GM18907 (cell line): ENCODE measurements at regions not wholly inside any gene's neighbourhood (a gene's known extent, or its start where the extent isn't known, plus 50 kb on each side); places are given as distances from the start of the nearest gene placed in this dataset.

ENCODE experiments used
- ATAC-seq: cut with Tn5 transposase; IDR thresholded peaks from one replicate; pipeline ENCODE4 v1.9.1; 2021; ENCODE audit warnings: mild to moderate bottlenecking, moderate library complexity; ENCODE audit not compliant: unreplicated experiment

- ATAC-seq: peak; percentile 46
Observed at GRCh38 chr22:22098457-22099193, 116.0 kb upstream of the TOP3B start.

- no peak for ATAC-seq
Observed at GRCh38 chr22:22097727-22098228, 115.2 kb upstream of the TOP3B start.

GRCh38 chr22:22094921-22095320 is 112.3 kb upstream of the TOP3B start:
- no peak for ATAC-seq

GRCh38 chr22:22094514-22094913 is 111.9 kb upstream of the TOP3B start:
- no peak for ATAC-seq

- ATAC-seq: no peak
Observed at GRCh38 chr22:22093743-22094142, 111.2 kb upstream of the TOP3B start.

- ATAC-seq: no peak
Observed at GRCh38 chr22:22092974-22093373, 110.4 kb upstream of the TOP3B start.

GRCh38 chr22:22092101-22092500 is 109.5 kb upstream of the TOP3B start:
- ATAC-seq: no peak

- ATAC-seq: no peak
Observed at GRCh38 chr22:22091400-22091878, 108.9 kb upstream of the TOP3B start.

- no peak for ATAC-seq
Observed at GRCh38 chr22:22090650-22091399, 108.2 kb upstream of the TOP3B start.

GRCh38 chr22:22089459-22090308 is 107.1 kb upstream of the TOP3B start:
- ATAC-seq: no peak

- no peak for ATAC-seq
Observed at GRCh38 chr22:22088658-22089458, 106.3 kb upstream of the TOP3B start.

- ATAC-seq: no peak
Observed at GRCh38 chr22:22087854-22088657, 105.5 kb upstream of the TOP3B start.

GRCh38 chr22:22086501-22087158 is 104.0 kb upstream of the TOP3B start:
- ATAC-seq: no peak

- ATAC-seq: no peak
Observed at GRCh38 chr22:22085702-22086500, 103.3 kb upstream of the TOP3B start.

GRCh38 chr22:22084089-22084711 is 101.6 kb upstream of the TOP3B start:
- no peak for ATAC-seq

- no peak for ATAC-seq
Observed at GRCh38 chr22:22082960-22083359, 100.4 kb upstream of the TOP3B start.

GRCh38 chr22:22082229-22082835 is 99.7 kb upstream of the TOP3B start:
- no peak for ATAC-seq
